Right lobe of liver (tissue), 4 donors: ENCODE measurements at regions not wholly inside any gene's neighbourhood (a gene's known extent, or its start where the extent isn't known, plus 50 kb on each side); places are given as distances from the start of the nearest gene placed in this dataset.

Experiments used
- POLR2A ChIP-seq: fragments of 450-650 bp; IDR thresholded peaks from one replicate; pipeline ENCODE4 v1.6.1; 2017; ENCODE audit warnings: antibody characterized with exemption, mild to moderate bottlenecking
- TF ChIP-seq, protein P1 (sequence below), 4 donors: fragments of 200-600 bp in 3 of 4; fragments of 450-650 bp in 1 of 4; IDR thresholded peaks; one replicate each; pipeline versions ENCODE4 v1.5.1 to v1.8.0; 2016 to 2022; ENCODE audit warnings: antibody characterized with exemption in 4 of 4, mild to moderate bottlenecking in 2 of 4
- donor health status: DM: no; HTN: no; CAD: no.
- donor health status: DM: no; HTN: no; CAD: no.
- donor health status: DM: no; HTN: yes; CAD: no.

DNA sequence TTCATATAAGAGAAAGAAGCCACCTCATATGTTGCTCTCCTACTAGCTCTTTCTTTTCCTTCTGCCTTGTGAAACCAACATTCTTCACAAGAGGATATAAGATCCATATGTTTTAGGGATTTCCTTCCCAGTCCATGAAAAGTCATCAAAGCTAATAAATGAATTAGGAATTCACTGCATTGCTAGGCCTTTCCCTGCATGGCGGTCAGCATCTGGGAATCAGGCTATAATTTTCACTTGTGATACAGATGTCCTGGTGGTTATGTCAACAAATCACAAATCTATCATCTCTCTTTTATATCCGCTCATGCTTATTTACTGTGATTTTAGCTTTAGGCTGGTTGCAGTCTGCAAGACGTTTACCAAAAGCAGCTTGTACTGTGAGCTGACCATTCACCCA is 510.0 kb downstream of the NLGN4X start:
- TF ChIP-seq, protein P1, sequence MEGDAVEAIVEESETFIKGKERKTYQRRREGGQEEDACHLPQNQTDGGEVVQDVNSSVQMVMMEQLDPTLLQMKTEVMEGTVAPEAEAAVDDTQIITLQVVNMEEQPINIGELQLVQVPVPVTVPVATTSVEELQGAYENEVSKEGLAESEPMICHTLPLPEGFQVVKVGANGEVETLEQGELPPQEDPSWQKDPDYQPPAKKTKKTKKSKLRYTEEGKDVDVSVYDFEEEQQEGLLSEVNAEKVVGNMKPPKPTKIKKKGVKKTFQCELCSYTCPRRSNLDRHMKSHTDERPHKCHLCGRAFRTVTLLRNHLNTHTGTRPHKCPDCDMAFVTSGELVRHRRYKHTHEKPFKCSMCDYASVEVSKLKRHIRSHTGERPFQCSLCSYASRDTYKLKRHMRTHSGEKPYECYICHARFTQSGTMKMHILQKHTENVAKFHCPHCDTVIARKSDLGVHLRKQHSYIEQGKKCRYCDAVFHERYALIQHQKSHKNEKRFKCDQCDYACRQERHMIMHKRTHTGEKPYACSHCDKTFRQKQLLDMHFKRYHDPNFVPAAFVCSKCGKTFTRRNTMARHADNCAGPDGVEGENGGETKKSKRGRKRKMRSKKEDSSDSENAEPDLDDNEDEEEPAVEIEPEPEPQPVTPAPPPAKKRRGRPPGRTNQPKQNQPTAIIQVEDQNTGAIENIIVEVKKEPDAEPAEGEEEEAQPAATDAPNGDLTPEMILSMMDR (IDR thresholded peaks at IDR 0.05), result no peak
- no peak for TF ChIP-seq POLR2A
